Testis (tissue), 2 donors: ENCODE measurements at regions not wholly inside any gene's neighbourhood (a gene's known extent, or its start where the extent isn't known, plus 50 kb on each side); places are given as distances from the start of the nearest gene placed in this dataset.

Source experiments
- DNase-seq: peaks from one replicate; pipeline ENCODE4 v3.0.0-alpha.2; 2019
- H3K27ac ChIP-seq, 2 donors: fragments of 200-600 bp; sonication (generic); one replicate each; pipeline ENCODE4 v1.5.1; 2019
- H3K27me3 ChIP-seq: fragments of 200-600 bp; sonication (generic); one replicate; pipeline ENCODE4 v1.5.1; 2019
- H3K36me3 ChIP-seq: fragments of 200-600 bp; sonication (generic); one replicate; pipeline ENCODE4 v1.5.1; 2017; ENCODE audit warnings: low read depth; ENCODE audit errors: missing control alignments
- H3K4me1 ChIP-seq: fragments of 200-600 bp; sonication (generic); one replicate; pipeline ENCODE4 v1.5.1; 2019
- H3K4me3 ChIP-seq, 2 donors: fragments of 200-600 bp; sonication (generic); one replicate each; pipeline ENCODE4 v1.5.1; 2017 to 2019
- H3K9me3 ChIP-seq: fragments of 200-600 bp; sonication (generic); one replicate; pipeline ENCODE4 v1.5.1; 2017
- POLR2A ChIP-seq: fragments of 450-650 bp; IDR thresholded peaks from one replicate; pipeline ENCODE4 v1.6.1; 2017; ENCODE audit warnings: antibody characterized with exemption, mild to moderate bottlenecking, moderate library complexity
- WGBS, 2 donors: methylation state at CpG; one replicate each; pipeline ENCODE4 v1.1.5; 2018; 5-methylcytosine and 5-hydroxymethylcytosine counted together
- intact Hi-C: fragments of 100-400 bp; cut with DNase I; formaldehyde crosslinking; loops from one replicate; pipeline ENCODE4 v1.15.1; 2023; ENCODE audit warnings: low total_unique reads
- TF ChIP-seq, protein P1 (sequence below), 3 experiments: fragments of 450-650 bp in 2 of 3; fragments of 200-600 bp in 1 of 3; sonication (generic) in 1 of 3; IDR thresholded peaks; one replicate each; pipeline ENCODE4 v1.5.1; 2016 to 2019; ENCODE audit warnings: antibody characterized with exemption in 3 of 3, mild to moderate bottlenecking in 2 of 3, moderate library complexity in 1 of 3

DNA sequence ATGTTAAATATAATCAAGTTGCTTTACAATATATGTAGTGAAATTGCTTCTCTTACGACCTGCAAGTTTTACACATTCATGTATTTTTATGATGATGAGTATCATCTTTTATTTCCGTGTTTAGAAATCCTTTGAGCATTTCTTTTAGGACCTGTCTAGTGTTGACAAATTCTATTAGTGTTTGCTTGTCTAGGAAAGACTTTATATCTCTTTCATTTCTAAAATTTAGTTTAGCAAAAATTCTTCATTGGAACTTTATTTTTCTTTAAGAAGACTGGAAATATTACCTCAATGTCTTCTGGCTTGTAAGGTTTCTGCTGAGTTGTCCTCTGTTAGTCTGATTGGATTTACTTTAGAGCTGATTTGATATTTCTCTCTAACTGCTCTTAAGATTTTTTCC, 920.9 kb upstream of the CTNND2 start:
- no peak overlapping the region for H3K4me3 ChIP-seq
- 76 to 80% methylated on average over 2 of the region's 2 CpGs for WGBS, 2 donors
- intact Hi-C loops: no loop called here
- H3K9me3 ChIP-seq: no peaks in the 10 kb centered on the region
- no peaks in the 10 kb centered on the region for H3K27me3 ChIP-seq
- TF ChIP-seq, protein P1, sequence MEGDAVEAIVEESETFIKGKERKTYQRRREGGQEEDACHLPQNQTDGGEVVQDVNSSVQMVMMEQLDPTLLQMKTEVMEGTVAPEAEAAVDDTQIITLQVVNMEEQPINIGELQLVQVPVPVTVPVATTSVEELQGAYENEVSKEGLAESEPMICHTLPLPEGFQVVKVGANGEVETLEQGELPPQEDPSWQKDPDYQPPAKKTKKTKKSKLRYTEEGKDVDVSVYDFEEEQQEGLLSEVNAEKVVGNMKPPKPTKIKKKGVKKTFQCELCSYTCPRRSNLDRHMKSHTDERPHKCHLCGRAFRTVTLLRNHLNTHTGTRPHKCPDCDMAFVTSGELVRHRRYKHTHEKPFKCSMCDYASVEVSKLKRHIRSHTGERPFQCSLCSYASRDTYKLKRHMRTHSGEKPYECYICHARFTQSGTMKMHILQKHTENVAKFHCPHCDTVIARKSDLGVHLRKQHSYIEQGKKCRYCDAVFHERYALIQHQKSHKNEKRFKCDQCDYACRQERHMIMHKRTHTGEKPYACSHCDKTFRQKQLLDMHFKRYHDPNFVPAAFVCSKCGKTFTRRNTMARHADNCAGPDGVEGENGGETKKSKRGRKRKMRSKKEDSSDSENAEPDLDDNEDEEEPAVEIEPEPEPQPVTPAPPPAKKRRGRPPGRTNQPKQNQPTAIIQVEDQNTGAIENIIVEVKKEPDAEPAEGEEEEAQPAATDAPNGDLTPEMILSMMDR (IDR thresholded peaks at IDR 0.05): no peak
- no peak for TF ChIP-seq POLR2A
- DNase-seq: no peak
- H3K27ac ChIP-seq: no peak overlapping the region
- H3K4me1 ChIP-seq: no peaks in the 10 kb centered on the region
- no peaks in the 10 kb centered on the region for H3K36me3 ChIP-seq

DNA sequence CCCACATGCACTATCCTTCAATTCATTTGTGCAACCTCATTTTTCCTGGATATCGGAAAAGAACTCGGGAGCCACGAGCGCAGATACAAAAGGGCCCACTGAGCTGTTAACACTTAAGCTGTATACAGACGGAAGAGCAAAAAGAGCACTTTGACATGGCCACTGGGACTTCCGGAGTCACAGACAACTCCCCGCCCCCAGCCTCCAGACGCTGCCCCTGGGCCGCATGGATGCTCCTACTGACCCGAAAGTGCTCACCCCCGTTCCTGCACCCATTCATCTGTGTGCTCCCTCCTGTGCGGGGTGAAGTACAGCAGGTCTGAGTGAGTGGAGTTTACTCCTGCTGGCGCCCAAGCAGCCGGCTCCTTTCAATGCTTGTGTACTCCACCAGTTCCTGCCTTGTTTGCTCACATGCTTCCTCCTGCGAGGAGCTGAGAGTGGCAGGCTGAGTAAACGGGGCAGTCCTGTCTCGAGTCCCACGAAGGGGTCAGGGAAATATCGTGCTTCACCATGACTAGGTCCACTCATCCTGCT, 901.0 kb upstream of the CTNND2 start:
- WGBS, 2 donors: 54 to 80% methylated on average over 17 to 19 of the region's 19 CpGs
- TF ChIP-seq POLR2A: no peak
- TF ChIP-seq, protein P1 (IDR thresholded peaks at IDR 0.05): no peak
- Histone ChIP-seq H3K9me3 (no peaks in the 10 kb centered on the region), H3K27ac (no peak overlapping the region), H3K4me3 (no peak overlapping the region), H3K36me3 (no peaks in the 10 kb centered on the region), H3K4me1 (no peaks in the 10 kb centered on the region), H3K27me3 (no peaks in the 10 kb centered on the region)
- no peak for DNase-seq
- intact Hi-C loops: no loop called here

DNA sequence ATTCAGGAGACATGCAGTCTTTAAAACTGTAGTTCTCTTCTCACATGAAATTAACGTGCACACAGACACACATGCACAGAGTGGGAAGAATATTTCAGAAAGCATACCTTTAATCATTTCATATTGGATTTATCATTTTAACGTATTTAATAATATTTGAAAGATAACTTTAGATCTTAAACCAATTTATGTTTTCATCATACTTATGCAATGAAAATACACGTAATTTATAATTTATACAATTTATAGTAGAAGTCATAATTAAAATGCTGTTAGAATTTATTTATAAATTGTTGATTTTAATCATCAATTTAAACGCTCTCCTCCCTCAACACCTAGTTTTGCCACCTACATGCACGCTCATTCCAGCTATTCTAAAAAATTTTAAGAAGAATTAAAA, 894.9 kb upstream of the CTNND2 start:
- intact Hi-C loops: no loop called here
- H3K4me1 ChIP-seq: no peaks in the 10 kb centered on the region
- no peaks in the 10 kb centered on the region for H3K27me3 ChIP-seq
- no peaks in the 10 kb centered on the region for H3K36me3 ChIP-seq
- no peak for DNase-seq
- WGBS, 2 donors: 88 to 91% methylated on average over 5 of the region's 5 CpGs
- no peak overlapping the region for H3K27ac ChIP-seq
- H3K4me3 ChIP-seq: no peak overlapping the region
- no peaks in the 10 kb centered on the region for H3K9me3 ChIP-seq
- no peak for TF ChIP-seq POLR2A
- TF ChIP-seq, protein P1 (IDR thresholded peaks at IDR 0.05): no peak

DNA sequence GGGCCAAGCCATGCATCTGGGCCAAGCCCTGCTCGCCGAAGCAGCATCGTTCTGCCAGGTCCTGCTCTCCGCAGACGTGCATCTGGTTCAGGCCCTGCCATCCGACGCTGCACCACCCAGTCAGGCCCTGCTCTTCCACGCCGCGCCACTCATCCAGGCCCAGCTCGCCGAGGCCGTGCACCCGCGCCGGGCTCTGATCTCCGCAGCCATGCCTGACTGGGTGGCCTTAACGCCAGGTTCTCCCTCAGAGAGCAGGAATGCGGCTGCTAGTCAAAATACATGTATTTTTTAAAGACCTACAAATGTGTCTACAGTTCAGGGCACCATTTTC, 891.1 kb upstream of the CTNND2 start:
- Histone ChIP-seq H3K36me3 (no peaks in the 10 kb centered on the region), H3K9me3 (no peaks in the 10 kb centered on the region), H3K4me3 (peak overlapping the region; percentile 41 to 46), H3K27me3 (no peaks in the 10 kb centered on the region), H3K4me1 (no peaks in the 10 kb centered on the region), H3K27ac (no peak overlapping the region)
- DNase-seq: no peak
- 62 to 77% methylated on average over 10 to 19 of the region's 19 CpGs for WGBS, 2 donors
- intact Hi-C loops: no loop called here
- TF ChIP-seq, protein P1 (IDR thresholded peaks at IDR 0.05): no peak
- no peak for TF ChIP-seq POLR2A
